GM21390 (cell line): ENCODE measurements at regions not wholly inside any gene's neighbourhood (a gene's known extent, or its start where the extent isn't known, plus 50 kb on each side); places are given as distances from the start of the nearest gene placed in this dataset.

ENCODE experiments used
- ATAC-seq: cut with Tn5 transposase; IDR thresholded peaks from one replicate; pipeline ENCODE4 v1.9.1; 2021; ENCODE audit not compliant: unreplicated experiment

- ATAC-seq, result no peak
Observed at GRCh38 chr4:35884714-35885480, 359.4 kb downstream of the ARAP2 start.

- no peak for ATAC-seq
Observed at GRCh38 chr4:35897808-35898207, 346.5 kb downstream of the ARAP2 start.

DNA sequence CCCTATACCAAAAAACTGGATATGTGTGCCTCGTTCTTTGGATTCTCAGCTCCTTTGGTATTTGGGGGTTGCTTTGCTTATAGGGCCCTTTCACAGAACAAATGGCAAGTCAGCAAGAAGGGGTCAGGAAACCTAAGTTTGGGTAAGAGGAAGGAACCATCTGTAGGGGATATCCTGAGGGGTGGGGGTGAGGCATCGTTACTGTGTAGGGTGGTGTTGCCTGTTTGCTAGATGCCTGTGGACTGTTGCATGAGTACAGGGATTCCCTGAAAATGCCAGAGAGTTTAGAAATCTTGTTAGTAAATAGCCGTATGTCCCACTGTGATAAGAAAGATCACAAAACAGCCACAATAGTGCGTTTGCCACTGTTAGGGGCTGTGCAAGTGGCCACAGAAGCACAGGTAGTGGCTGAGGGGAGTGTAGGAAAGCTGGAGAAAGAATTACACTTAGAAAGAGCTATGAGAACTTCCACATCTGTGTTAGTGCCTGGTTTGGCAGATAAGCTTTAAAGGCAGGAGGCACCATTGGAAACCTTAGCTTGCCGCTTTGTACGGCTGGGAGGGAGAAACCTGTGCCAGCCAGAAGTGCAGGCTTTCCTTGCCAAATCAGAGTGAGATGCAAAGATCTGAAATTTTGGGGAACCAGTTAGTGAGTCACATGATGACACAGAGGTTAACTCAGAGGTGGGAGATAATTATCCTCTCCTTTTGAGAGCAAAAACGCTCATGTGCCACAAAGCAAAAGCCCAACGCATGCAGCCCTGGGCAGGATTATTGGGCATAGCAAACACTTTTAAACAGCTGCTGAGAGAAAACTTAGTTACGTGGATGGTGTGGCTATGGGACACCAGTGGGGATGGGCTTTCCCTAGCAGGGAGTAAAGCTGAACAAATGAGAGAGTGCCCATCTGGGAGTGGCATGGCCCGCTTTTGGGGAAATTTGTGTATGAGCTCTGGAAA lies 343.7 kb downstream of the ARAP2 start:
- ATAC-seq, result no peak

- ATAC-seq, result peak; percentile 84
Observed at GRCh38 chr4:35912174-35912573, 332.1 kb downstream of the ARAP2 start.

- no peak for ATAC-seq
Observed at GRCh38 chr4:35918491-35918977, 325.8 kb downstream of the ARAP2 start.

DNA sequence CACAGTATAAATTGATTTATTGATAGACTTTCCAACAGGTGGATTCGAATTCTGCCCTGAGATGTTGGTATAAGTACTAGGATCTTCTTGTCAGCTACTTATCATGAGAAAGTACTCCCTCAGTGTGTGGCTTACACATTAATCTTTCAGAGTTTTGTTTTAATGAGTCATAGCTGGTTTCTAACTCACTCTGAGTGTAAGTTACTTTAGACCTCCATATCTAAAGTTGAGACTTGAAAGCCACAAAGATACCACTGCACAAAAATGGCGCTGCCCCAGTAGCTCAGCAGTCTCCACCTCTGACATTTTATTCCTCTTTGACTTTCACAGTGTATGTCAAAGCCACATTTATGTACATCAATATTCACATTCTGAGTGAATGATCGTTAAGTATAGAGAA lies 318.5 kb downstream of the ARAP2 start:
- ATAC-seq, result peak; percentile 93

GRCh38 chr4:35926788-35927187 lies 317.5 kb downstream of the ARAP2 start:
- no peak for ATAC-seq

- no peak for ATAC-seq
Observed at GRCh38 chr4:35933901-35934300, 310.4 kb downstream of the ARAP2 start.

GRCh38 chr4:35934320-35934981 lies 309.9 kb downstream of the ARAP2 start:
- no peak for ATAC-seq

GRCh38 chr4:35938936-35939335 lies 305.4 kb downstream of the ARAP2 start:
- no peak for ATAC-seq

DNA sequence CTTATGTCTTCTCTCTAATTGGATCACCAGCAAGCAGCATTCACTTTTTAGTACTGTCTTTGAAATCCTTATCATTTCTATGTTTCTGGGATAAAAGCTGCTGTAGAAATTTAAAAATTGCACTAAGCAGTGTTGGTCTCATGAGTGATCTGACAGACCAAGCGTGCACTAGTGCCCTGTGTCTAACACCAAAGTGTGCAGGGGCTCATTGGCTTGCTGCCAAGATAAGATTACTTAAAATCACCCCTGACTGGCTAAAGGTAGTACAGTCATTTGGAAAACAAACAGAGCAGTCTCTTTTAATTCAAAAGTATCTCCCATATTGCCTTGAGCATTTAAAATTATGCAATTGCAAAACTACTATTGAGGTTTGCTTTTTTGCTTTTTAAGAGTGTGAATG lies 304.6 kb downstream of the ARAP2 start:
- no peak for ATAC-seq

GRCh38 chr4:35942092-35942491 lies 302.2 kb downstream of the ARAP2 start:
- ATAC-seq, result no peak

DNA sequence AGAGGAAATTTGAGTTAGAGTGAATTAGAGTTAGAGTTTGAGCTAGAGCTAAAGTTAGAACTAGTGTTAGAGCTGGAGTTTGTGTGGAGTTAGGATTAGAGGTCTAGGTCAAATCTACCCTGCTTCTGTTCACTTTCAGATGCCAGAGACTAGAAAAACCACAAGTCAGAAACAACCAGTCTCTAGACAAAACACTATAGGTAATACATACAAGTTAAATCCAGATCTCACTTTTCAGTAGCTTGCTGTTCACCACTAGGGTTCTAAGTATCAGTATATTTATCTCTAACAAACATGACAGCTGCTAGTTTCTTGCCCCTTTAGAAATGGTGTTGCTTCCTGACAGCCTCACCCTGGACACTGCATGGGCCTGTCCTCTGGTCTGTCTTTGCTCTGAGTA lies 300.7 kb downstream of the ARAP2 start:
- ATAC-seq, result no peak

DNA sequence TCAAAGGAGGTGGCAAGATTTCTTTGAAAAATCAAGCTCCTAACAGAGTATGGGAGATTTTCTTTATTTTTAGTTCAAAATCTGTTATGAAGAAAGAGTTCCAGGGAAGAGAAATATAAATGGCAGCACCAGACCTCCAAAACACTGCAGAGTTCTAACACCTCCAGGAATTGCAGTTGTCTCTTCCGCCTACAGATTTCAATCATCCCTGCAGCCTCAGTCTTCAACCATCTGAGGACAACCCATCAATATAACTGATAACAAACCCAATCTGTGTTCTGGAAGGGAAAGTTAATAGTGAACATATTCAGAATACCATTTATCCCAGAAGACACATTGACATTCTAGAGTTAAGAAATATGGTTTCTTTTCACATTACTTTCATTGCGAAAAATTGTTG lies 296.1 kb downstream of the ARAP2 start:
- no peak for ATAC-seq

- ATAC-seq, result no peak
Observed at GRCh38 chr4:35950442-35950841, 293.9 kb downstream of the ARAP2 start.

DNA sequence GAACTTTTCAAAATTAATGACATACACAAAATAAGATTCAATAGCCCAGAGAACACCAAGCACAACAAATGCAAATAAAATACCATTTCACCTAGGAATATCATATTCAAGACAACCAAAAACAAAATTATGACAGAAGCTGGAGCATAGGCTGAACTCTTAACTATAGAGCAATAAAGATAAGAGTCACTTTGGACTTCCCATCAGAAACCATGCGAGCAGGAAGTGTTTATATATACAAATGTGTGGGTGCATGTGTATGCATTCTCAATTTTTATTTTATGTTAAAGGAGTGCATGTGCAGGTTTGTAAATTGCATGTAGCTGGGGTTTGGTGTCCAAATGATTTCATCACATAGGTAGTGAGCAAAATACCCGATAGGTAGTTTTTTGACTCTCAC lies 291.6 kb downstream of the ARAP2 start:
- ATAC-seq, result no peak

DNA sequence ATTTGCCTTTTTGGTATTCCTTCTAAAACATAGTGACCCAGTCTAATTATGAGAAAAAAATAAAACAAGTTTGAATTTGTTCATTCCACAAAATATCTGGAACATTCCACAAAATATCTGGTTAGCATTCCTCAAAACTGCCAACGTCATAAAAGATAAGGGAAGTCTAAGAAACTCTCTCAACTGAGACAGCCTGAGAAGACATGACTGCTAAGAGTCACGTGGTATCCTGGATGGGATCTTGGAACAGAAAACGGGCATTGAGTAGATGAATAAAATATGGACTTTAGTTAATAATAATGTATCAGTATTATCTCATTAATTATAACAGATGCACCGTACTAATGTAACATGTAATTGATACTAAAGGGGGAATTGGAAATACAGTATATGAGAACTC lies 280.9 kb downstream of the ARAP2 start:
- ATAC-seq, result no peak

GRCh38 chr4:35963974-35964515 lies 280.3 kb downstream of the ARAP2 start:
- no peak for ATAC-seq

- ATAC-seq, result peak; percentile 46
Observed at GRCh38 chr4:35965300-35965699, 279.0 kb downstream of the ARAP2 start.

GRCh38 chr4:35966566-35966965 lies 277.7 kb downstream of the ARAP2 start:
- peak; percentile 34 for ATAC-seq

DNA sequence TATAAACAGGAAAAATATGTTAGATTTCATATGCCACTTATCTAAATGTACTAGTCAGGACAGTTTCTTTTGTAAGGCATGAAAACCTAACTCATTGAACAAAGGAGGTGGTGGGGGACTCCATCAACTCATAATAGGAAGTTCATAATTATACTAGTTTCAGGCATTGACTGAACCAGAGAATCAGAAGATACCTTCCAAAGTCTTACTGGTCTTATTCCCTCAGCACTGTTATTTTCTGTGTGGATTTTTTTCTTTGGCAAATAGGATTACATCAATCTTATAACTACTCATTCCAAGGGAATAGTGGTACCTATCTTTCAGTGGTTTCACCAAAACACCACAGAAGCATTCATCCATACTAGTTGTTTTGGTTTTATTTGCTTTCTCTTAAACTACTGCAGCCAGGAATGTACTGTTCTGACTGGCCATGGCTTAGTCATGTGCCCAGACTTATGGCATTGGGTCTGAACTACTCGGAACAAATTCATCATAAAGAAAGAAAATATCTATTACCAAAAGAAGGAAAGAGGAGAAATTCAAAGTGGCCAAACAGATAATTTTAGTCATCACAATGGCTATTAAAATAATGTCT lies 273.9 kb downstream of the ARAP2 start:
- peak; percentile 53 for ATAC-seq
